Thoracic aorta (tissue), 2 donors: ENCODE measurements at regions not wholly inside any gene's neighbourhood (a gene's known extent, or its start where the extent isn't known, plus 50 kb on each side); places are given as distances from the start of the nearest gene placed in this dataset.

Experiments
- ATAC-seq: fragments of 150-250 bp; one replicate; pipeline ENCODE4 v1.8.0; 2017; ENCODE audit warnings: low read depth; ENCODE audit not compliant: insufficient number of reproducible peaks, low FRiP score
- DNase-seq: peaks from one replicate; pipeline ENCODE4 v3.0.0-alpha.2; 2020; ENCODE audit warnings: low spot score
- H3K27ac ChIP-seq, 2 donors: fragments of 200-600 bp; sonication (generic); 1 replicate in 1 of 2; 2 replicates in 1 of 2; pipeline ENCODE4 v1.5.1; 2016; ENCODE audit warnings: mild to moderate bottlenecking in 2 of 2, moderate library complexity in 2 of 2
- H3K27me3 ChIP-seq: fragments of 200-600 bp; sonication (generic); replicated peaks from 2 replicates; pipeline ENCODE4 v1.6.0; 2016; ENCODE audit warnings: mild to moderate bottlenecking; ENCODE audit not compliant: insufficient read depth
- H3K36me3 ChIP-seq: fragments of 200-600 bp; sonication (generic); one replicate; pipeline ENCODE4 v1.5.1; 2016
- H3K4me1 ChIP-seq, 2 donors: fragments of 200-600 bp; sonication (generic); 1 replicate in 1 of 2; 2 replicates in 1 of 2; pipeline versions ENCODE4 v1.5.1 to v1.6.0; 2016; ENCODE audit warnings: low read depth in 2 of 2, mild to moderate bottlenecking in 1 of 2; ENCODE audit not compliant: control insufficient read depth in 1 of 2
- H3K4me3 ChIP-seq: fragments of 200-600 bp; sonication (generic); 2 replicates; pipeline ENCODE4 v1.5.1; 2016; ENCODE audit warnings: mild to moderate bottlenecking
- H3K9me3 ChIP-seq: fragments of 200-600 bp; sonication (generic); 2 replicates; pipeline ENCODE4 v1.5.1; 2016
- TF ChIP-seq, protein P1 (sequence below): fragments of 200-600 bp; sonication (generic); IDR thresholded peaks from one replicate; pipeline ENCODE4 v1.5.1; 2019; ENCODE audit warnings: antibody characterized with exemption

DNA sequence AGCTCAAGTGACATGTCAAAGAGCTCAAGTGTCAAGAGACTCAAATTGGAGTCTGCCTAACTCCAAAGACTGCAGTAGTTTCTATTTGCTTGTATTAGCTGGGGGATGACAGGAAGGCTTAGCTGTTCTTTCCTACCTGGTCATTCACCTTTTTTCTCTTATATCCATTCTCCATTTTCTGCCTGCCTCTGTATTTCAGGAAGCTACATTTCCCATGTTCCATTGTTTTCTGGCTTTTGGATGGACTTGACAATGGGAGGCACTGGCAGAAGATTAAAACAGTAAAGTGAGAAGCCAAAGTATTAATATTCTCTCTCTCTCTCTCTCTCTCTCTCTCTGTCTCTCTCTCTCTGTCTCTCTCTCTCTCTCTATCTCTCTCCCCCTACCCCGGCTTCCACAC, 135.7 kb upstream of the ADAMTS18 start:
- Histone ChIP-seq H3K4me1 (no peaks in the 10 kb centered on the region), H3K27me3 (no peaks in the 10 kb centered on the region), H3K4me3 (no peak overlapping the region), H3K36me3 (no peaks in the 10 kb centered on the region), H3K27ac (no peak overlapping the region), H3K9me3 (no peaks in the 10 kb centered on the region)
- DNase-seq, result no peak
- no peak for ATAC-seq
- TF ChIP-seq, protein P1, sequence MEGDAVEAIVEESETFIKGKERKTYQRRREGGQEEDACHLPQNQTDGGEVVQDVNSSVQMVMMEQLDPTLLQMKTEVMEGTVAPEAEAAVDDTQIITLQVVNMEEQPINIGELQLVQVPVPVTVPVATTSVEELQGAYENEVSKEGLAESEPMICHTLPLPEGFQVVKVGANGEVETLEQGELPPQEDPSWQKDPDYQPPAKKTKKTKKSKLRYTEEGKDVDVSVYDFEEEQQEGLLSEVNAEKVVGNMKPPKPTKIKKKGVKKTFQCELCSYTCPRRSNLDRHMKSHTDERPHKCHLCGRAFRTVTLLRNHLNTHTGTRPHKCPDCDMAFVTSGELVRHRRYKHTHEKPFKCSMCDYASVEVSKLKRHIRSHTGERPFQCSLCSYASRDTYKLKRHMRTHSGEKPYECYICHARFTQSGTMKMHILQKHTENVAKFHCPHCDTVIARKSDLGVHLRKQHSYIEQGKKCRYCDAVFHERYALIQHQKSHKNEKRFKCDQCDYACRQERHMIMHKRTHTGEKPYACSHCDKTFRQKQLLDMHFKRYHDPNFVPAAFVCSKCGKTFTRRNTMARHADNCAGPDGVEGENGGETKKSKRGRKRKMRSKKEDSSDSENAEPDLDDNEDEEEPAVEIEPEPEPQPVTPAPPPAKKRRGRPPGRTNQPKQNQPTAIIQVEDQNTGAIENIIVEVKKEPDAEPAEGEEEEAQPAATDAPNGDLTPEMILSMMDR, result no peak

DNA sequence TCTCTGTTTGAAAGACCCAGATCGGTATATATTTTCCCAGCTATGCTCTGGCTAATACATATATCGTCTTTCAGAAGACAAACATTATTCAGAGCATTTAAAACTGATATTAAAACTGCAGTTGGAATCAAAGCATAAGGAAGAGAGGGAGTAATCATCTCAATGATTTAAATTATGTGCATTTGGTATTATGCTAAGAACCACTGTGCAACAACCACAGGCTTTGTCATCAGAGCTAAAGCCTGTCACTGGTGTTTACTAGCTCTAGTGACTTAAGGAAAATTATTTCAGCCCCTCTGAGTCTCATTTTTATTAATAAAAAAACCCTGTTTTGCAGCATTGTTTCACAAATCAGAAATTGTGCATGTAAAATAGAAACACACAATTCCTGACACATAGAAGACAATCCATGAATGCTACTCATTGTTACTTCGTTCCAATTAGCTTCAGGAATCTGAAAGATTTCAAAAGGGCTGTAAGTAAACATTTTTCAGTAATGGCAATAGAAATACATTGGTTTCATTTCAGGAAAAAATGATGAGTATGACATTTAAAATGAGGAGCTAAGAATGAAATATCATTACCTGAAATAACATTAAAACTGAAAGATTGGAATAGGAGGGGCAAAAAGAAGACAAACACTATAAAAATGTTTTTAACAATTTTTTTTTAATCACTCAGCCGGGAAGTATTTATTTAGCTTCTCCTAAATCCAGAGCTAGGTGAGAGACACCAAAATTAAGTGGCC, 136.5 kb upstream of the ADAMTS18 start:
- Histone ChIP-seq H3K9me3 (no peaks in the 10 kb centered on the region), H3K27me3 (no peaks in the 10 kb centered on the region), H3K4me3 (no peak overlapping the region), H3K4me1 (no peaks in the 10 kb centered on the region), H3K36me3 (no peaks in the 10 kb centered on the region), H3K27ac (no peak overlapping the region)
- ATAC-seq (no peak), DNase-seq (no peak)
- TF ChIP-seq, protein P1, result no peak

DNA sequence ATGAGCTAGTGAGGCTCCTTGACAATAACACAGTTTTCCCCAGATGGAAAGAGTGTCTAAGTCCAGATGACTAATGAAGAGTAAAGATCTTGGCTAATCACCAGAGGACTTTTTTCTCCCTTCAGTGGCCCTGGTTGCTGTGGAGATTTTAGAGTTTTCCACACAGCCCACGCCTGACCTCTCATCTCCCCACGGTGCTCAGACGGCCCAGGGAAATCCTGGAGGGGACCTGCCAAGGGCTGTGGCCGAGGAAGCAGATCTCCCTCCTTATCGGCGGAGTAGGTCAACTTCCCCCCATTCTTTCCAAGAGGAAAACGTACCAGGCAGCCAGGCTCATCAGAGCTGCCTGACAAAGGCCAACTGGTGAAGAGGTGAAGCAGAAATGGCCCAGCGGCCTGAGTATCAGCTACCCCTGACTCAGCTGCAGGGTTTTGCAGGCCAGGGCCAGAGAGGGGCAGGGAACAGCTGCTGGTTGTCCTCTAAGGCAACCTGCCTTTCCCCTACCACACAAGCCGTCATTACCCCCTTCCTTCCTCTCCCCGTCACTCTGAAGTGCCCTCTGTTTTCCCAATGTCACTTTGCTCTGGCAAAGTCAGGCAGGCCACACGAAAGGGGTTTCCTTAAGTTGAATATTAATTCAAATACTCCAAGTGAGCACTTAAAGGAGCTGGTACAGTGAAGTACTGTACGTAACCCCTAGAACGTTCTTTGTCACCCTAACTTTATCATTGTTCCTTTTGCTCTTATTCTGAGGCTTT, 140.2 kb upstream of the ADAMTS18 start:
- DNase-seq (no peak), ATAC-seq (no peak)
- Histone ChIP-seq H3K27me3 (no peaks in the 10 kb centered on the region), H3K4me1 (no peaks in the 10 kb centered on the region), H3K27ac (no peak overlapping the region), H3K36me3 (no peaks in the 10 kb centered on the region), H3K9me3 (no peaks in the 10 kb centered on the region), H3K4me3 (no peak overlapping the region)
- TF ChIP-seq, protein P1, result no peak

DNA sequence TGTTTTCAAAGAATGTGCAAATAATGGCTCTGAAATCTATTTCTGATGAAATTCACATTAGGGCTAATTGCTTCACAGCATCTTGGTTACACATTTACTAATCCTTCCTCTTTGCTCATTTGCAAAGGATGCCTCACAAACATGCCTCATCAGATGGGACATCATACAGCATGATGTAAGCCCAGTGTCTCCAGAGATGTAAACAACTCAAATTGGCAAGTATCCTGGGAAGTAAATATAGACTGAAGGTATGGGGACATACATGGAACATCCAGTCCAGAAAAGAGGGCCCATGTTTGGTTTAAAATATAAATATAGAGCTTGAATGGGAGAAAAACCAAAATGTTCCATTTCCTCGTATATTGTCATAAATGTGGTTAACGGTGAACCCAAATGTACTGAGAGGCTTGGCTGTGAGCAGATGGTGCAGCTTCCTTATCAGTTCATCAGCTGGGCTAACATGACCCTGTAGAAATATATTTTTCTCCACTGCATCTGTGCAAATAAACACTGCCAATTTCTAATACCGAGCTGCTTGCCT, 142.9 kb upstream of the NUDT7 start:
- H3K27ac ChIP-seq, result no peak overlapping the region
- ATAC-seq, result no peak
- no peak for DNase-seq

DNA sequence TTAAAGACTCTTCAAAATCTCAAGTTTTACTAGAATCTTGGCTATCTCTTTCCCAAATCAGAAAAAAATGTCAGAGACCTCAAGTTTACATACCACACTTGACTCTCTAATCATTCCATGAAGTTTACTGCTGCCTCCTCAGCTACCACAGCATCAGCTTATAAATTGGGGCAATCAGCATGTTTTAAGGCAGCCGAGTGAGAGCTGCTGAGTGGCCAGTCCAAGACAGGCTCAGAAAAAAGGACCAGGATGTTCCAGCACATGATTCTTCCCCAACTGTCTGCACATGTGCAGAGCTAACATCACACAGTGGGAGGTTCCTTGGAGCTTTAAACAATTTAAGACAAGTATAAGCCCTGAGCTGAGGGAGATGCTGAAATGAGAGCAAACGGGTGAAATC, 140.6 kb upstream of the NUDT7 start:
- no peaks in the 10 kb centered on the region for H3K9me3 ChIP-seq
- no peak for DNase-seq
- ATAC-seq, result no peak
- TF ChIP-seq, protein P1, result no peak
- no peak overlapping the region for H3K4me3 ChIP-seq
- no peak overlapping the region for H3K27ac ChIP-seq
- no peaks in the 10 kb centered on the region for H3K36me3 ChIP-seq
- H3K27me3 ChIP-seq, result no peaks in the 10 kb centered on the region
- no peaks in the 10 kb centered on the region for H3K4me1 ChIP-seq

More for the DNA sequence above, 142.9 kb upstream of the NUDT7 start:
- H3K36me3 ChIP-seq, result no peaks in the 10 kb centered on the region
- no peak overlapping the region for H3K4me3 ChIP-seq
- no peaks in the 10 kb centered on the region for H3K27me3 ChIP-seq
- TF ChIP-seq, protein P1, result no peak
- H3K4me1 ChIP-seq, result no peaks in the 10 kb centered on the region
- H3K9me3 ChIP-seq, result no peaks in the 10 kb centered on the region
